ENCODE measurements at regions not wholly inside any gene's neighbourhood (a gene's known extent, or its start where the extent isn't known, plus 50 kb on each side); places are given as distances from the start of the nearest gene placed in this dataset.
A peak's percentile ranks its signal among the peaks of the same experiment; 100 is the strongest.

DNA sequence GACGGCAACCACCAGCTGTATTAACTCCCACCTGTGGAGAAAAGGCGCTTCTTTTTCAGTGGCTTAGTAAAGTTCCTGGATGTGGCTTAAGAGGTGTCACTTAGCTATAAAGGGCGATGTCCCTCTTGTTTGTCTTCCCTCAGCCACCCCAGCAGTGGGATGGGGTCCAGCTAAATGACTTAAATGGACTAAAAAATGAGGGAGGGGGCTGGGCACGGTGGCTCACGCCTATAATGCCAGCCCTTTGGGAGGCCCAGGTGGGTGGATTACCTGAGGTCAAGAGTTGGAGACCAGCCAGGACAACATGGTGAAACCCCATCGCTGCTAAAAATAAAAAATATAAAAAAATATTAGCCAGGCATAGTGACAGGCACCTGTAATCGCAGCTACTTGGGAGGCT, 667.5 kb upstream of the RBFOX1 start:
- DNase-seq (ENCODE audit: low read depth): no peak

- no peak for DNase-seq (ENCODE audit: low read depth)
Measured at GRCh38 chr16:6663668-6664067, 669.0 kb upstream of the RBFOX1 start.

DNA sequence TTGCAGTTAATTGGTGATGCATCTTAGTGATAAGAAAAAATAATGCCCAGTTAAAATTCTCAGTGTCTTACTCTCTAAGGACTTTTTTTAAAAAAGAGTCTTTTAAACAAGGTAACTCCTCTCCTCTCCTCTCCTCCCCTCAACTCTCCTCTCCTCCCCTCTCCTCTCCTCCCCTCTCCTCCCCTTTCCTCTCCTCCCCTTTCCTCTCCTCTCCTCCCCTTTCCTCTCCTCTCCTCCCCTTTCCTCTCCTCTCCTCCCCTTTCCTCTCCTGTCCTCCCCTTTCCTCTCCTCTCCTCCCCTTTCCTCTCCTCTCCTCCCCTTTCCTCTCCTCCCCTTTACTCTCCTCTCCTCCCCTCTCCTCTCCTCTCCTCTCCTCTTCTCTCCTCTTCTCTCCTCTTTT, 675.9 kb upstream of the RBFOX1 start:
- DNase-seq (ENCODE audit: low read depth): no peak

- no peak for DNase-seq (ENCODE audit: low read depth)
Measured at GRCh38 chr16:6646891-6647290, 685.8 kb upstream of the RBFOX1 start.

DNA sequence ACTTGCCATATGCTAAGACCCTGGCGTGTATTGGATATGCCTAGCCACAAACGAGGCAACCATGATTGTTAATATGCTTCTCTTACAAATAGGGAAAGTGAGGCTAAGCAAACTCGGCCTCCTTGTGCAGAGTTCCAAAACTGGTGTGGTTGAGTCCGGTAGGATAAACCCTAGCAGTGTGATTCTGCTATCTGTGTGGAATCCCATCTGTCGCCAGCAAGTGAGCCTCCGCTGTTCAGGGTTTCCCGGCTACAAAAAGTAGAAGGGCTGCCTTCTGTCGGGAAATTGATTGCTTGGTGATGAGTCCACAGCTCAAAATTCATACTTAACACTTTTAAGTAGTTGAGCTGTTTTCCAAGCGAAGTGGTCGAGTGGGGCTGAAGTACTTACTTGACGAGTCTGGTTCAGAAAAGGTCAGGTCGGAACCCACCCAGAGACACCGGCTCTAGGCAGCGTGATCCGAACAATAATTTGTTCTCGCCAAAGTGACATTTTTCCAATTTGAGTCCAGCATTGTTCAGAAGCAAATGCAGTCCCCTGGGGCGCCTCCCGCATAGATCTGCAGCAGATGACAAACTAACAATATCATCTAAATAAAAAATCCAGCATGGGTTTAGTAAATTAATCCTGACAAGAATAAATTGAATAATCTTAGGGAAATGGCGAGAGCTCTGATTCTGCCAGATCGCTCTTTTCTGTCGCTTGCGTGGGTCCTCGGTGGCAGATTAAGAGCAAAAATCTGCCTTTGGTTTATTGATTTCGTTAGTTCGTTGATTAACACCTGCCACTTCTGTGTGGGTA, 686.7 kb upstream of the RBFOX1 start:
- DNase-seq (ENCODE audit: low read depth): no peak

DNA sequence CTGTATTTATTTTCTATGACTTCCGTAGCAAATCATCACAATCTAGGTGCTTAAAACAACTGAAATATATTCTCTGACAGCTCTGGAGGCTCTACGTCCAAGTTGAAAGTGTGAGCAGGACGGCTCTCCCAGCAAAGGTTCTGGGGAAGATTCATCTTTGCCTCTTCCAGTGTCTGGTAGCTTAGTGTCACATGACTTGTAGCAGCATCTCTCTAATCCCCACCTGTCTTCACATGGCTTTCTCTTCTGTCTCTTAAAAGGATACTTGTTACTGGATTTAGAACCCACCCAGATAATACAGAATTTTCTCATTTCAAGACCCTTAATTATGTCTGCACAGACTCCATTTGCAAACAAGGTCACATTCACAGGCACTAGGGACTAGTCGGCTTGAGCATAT, 687.7 kb upstream of the RBFOX1 start:
- DNase-seq (ENCODE audit: low read depth): no peak

GRCh38 chr16:6643080-6643686, 689.5 kb upstream of the RBFOX1 start:
- peak; percentile 18 for DNase-seq (ENCODE audit: low read depth)

GRCh38 chr16:6642271-6642670, 690.4 kb upstream of the RBFOX1 start:
- no peak for DNase-seq (ENCODE audit: low read depth)

DNA sequence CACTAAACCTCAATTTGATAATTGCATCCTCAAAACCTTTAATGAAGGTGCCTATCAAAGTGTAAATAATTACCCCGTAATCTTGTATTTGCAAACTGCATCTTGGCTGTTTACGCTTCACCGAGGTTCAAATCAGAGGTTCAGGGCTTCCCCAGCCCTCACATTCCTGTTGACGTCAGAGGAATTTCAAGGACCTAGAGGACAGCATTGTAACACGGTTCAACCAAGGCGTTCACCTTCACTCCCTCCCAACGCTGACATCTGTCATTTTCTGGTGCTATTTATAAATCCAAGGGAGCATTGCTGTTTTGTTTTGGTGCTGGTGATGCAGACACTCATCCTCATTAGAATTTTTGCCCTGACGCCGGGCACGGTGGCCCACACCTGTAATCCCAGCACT, 691.6 kb upstream of the RBFOX1 start:
- no peak for DNase-seq (ENCODE audit: low read depth)

DNA sequence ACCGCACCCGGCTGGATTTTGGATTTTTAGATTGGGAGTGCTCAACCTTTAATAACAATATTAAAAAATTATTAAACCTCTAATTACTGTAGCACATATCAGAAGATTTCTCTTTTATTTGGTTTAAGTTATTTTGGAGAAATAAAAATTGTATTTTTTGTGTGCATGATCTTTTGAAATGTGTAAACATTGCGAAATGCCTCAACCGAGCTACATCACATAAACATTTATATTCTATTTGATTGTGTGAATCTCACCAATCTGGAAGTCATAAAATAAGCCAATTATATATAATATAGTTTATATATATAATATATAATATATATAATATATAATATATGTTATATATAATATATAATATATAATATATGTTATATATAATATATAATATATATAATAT, 696.2 kb upstream of the RBFOX1 start:
- DNase-seq (ENCODE audit: low read depth): no peak

DNA sequence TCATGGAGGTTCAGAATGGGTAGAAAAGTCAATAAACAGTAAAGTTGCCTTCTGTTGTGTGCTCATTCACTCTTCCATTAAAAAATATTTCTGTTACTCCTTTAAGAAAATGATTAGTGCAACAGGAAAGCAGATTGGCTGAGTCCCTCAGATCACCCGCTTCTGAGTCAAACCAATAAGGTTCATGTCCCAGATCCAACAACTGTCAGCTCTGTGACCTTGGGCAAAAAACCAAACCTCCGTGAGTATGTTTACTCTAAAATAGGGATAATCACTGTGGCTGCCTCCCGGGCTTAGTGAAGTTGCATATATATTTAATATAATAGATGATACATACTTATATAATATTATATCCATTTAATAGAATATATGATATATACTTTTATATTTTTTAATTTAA, 698.5 kb upstream of the RBFOX1 start:
- DNase-seq (ENCODE audit: low read depth): no peak

DNA sequence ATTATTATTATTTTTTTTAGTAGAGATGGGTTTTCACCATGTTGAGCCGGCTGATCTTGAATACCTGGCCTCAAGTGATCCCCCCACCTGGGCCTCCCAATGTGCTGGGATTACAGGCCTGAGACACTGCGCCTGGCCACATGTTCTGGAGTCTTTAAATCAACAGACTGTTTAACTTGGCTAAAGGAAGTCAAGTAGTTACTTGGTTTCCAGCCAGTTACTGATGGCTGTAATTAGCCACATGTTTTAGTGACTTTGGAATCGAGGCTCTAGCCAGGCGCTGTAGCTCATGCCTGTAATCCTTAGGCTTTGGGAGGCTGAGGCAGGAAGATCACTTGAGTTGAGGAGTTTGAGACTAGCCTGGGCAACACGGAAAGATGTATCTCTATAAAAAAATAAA, 699.2 kb upstream of the RBFOX1 start:
- no peak for DNase-seq (ENCODE audit: low read depth)

- no peak for DNase-seq (ENCODE audit: low read depth)
Measured at GRCh38 chr16:6629110-6629509, 703.5 kb upstream of the RBFOX1 start.

GRCh38 chr16:6625606-6626005, 707.0 kb upstream of the RBFOX1 start:
- DNase-seq (ENCODE audit: low read depth): no peak

- no peak for DNase-seq (ENCODE audit: low read depth)
Measured at GRCh38 chr16:6618874-6619273, 713.8 kb upstream of the RBFOX1 start.

- no peak for DNase-seq (ENCODE audit: low read depth)
Measured at GRCh38 chr16:6616746-6617145, 715.9 kb upstream of the RBFOX1 start.

- no peak for DNase-seq (ENCODE audit: low read depth)
Measured at GRCh38 chr16:6615636-6616035, 717.0 kb upstream of the RBFOX1 start.

GRCh38 chr16:6611535-6611934, 721.1 kb upstream of the RBFOX1 start:
- DNase-seq (ENCODE audit: low read depth): no peak

GRCh38 chr16:6605490-6605889, 727.2 kb upstream of the RBFOX1 start:
- no peak for DNase-seq (ENCODE audit: low read depth)

GRCh38 chr16:6603780-6604325, 728.8 kb upstream of the RBFOX1 start:
- no peak for DNase-seq (ENCODE audit: low read depth)

DNA sequence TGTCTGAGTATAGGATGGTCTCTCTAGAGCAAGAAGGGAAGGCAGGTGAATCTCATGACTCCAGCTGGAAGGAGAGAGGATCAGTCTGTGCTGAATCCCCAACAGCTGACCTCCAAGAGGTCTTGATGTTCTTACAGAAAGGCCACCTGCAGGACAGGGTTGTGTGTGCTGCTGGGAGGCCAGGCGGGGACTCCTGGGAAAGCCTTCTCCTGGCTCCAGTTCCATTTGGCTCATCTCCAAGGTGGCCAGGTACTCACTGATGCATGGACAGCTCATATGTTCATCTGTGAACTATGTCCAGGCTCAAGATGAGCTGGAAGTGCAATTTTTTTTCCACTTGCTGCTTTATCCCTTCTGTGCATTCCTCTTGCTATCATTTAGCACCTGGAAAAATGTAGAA, 730.2 kb upstream of the RBFOX1 start:
- no peak for DNase-seq (ENCODE audit: low read depth)

DNA sequence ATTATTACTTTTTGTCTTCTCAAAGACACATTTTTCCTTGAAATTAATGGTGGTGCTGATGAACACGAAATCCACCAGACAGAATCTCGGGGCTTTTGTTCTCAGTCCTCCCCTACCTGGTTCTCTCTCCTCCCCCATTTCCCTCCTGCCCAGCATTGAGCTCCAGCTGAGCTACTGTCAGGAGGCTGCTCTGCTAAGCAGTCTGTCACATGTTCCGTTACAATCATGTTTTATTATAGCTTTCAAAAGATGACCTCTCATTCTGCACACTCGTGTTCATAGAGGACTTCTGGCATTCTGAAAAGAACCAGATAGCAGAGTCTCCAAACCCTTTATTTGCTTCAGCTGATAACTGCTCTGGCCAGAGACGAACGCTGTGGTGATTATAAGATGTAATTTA, 732.5 kb upstream of the RBFOX1 start:
- DNase-seq (ENCODE audit: low read depth): no peak

DNA sequence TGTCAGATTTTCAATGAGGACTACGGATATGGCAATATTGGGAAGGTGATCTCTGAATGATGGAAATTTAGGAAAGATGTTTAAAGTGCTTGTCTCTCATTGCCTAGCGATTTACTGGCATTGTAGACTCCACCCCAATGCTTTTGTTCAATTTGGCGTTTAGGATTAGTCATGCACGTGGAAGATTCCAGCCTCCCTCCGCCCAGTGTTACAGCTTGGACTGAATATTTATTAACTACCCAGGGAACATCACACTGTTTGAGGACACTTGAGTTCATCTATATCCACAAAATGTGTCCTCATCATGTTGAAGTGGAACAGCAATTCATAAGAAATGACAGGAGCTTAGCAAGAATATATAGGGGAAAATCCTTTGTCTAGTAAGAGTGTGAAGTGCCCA, 738.8 kb upstream of the RBFOX1 start:
- DNase-seq (ENCODE audit: low read depth): no peak

GRCh38 chr16:6576606-6577005, 756.0 kb upstream of the RBFOX1 start:
- no peak for DNase-seq (ENCODE audit: low read depth)

Measured in non-pigmented ciliary epithelial cell (primary cell).